Esophagus squamous epithelium (tissue), 4 donors: ENCODE measurements at regions not wholly inside any gene's neighbourhood (a gene's known extent, or its start where the extent isn't known, plus 50 kb on each side); places are given as distances from the start of the nearest gene placed in this dataset.
"Not testable (repeated sequence)": the region's sequence is repeated elsewhere in the genome, so short reads cannot be mapped to it uniquely, and the experiment has no call there.

Experiments used
- POLR2A ChIP-seq, 4 donors: fragments of 450-650 bp; IDR thresholded peaks; one replicate each; pipeline ENCODE4 v1.6.1; 2017; ENCODE audit warnings: antibody characterized with exemption in 4 of 4, mild to moderate bottlenecking in 4 of 4, moderate library complexity in 3 of 4
- TF ChIP-seq, protein P1 (sequence below), 6 experiments: fragments of 450-650 bp in 4 of 6; fragments of 200-600 bp in 2 of 6; sonication (generic) in 2 of 6; IDR thresholded peaks; one replicate each; pipeline ENCODE4 v1.5.1; 2016 to 2019; ENCODE audit warnings: antibody characterized with exemption in 6 of 6, mild to moderate bottlenecking in 4 of 6, moderate library complexity in 4 of 6

DNA sequence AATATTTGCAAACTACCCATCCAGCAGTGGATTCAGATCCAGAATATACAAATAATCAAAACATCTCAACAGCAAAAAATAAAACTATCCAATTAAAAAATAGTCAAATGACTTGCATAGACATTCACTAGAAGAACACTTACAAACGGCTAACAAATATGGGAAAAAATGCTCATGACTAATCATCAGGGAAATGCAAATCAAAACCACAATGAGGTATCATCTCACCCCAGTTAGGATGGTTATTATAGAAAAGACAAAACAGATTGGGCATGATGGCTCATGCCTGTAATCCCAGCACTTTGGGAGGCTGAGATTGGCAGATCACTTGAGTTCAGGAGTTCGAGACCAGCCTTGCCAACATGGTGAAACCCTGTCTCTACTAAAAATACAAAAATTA is 95.9 kb downstream of the FAM170A start:
- TF ChIP-seq, protein P1, sequence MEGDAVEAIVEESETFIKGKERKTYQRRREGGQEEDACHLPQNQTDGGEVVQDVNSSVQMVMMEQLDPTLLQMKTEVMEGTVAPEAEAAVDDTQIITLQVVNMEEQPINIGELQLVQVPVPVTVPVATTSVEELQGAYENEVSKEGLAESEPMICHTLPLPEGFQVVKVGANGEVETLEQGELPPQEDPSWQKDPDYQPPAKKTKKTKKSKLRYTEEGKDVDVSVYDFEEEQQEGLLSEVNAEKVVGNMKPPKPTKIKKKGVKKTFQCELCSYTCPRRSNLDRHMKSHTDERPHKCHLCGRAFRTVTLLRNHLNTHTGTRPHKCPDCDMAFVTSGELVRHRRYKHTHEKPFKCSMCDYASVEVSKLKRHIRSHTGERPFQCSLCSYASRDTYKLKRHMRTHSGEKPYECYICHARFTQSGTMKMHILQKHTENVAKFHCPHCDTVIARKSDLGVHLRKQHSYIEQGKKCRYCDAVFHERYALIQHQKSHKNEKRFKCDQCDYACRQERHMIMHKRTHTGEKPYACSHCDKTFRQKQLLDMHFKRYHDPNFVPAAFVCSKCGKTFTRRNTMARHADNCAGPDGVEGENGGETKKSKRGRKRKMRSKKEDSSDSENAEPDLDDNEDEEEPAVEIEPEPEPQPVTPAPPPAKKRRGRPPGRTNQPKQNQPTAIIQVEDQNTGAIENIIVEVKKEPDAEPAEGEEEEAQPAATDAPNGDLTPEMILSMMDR (IDR thresholded peaks at IDR 0.05): not testable (repeated sequence)
- not testable (repeated sequence) for TF ChIP-seq POLR2A (IDR thresholded peaks at IDR 0.05)
